LNCAP (cell line): ENCODE measurements at regions not wholly inside any gene's neighbourhood (a gene's known extent, or its start where the extent isn't known, plus 50 kb on each side); places are given as distances from the start of the nearest gene placed in this dataset.

Experiments used
- TF ChIP-seq, protein P1 (sequence below): fragments of 450-650 bp; IDR thresholded peaks from 2 replicates; pipeline ENCODE4 v1.5.1; 2017; ENCODE audit warnings: mild to moderate bottlenecking

DNA sequence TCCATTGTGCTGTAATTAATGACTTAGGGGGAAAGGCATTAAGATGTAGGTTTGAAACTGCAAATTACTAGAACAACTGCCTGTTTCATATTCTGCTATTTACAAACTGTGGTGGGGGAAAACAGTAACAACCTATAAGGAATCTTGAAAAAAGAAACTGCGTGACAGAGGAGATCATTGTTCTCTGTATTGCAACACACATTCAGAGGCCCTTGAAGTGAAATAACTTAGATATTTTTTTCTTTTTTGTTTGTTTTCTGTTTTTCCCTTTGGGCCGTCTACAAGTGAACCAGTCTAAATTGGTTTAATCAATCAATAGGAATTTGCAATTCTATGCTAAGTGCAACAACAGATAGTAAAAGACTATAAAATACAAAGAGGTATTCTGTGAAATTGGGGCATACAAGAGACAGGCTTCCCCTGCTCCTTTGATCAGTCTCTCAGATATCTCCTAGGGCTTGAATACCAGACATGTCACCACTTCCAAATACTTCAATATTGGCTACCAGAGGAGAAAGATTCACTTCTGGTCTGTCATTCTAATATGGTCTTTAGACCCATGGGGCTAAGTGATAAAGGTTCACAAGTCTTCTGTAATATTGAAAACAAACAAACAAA is 2055.1 kb upstream of the CELF4 start:
- TF ChIP-seq, protein P1, sequence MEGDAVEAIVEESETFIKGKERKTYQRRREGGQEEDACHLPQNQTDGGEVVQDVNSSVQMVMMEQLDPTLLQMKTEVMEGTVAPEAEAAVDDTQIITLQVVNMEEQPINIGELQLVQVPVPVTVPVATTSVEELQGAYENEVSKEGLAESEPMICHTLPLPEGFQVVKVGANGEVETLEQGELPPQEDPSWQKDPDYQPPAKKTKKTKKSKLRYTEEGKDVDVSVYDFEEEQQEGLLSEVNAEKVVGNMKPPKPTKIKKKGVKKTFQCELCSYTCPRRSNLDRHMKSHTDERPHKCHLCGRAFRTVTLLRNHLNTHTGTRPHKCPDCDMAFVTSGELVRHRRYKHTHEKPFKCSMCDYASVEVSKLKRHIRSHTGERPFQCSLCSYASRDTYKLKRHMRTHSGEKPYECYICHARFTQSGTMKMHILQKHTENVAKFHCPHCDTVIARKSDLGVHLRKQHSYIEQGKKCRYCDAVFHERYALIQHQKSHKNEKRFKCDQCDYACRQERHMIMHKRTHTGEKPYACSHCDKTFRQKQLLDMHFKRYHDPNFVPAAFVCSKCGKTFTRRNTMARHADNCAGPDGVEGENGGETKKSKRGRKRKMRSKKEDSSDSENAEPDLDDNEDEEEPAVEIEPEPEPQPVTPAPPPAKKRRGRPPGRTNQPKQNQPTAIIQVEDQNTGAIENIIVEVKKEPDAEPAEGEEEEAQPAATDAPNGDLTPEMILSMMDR, result no peak

GRCh38 chr18:39618265-39619003 is 2052.8 kb upstream of the CELF4 start:
- TF ChIP-seq, protein P1, result no peak

DNA sequence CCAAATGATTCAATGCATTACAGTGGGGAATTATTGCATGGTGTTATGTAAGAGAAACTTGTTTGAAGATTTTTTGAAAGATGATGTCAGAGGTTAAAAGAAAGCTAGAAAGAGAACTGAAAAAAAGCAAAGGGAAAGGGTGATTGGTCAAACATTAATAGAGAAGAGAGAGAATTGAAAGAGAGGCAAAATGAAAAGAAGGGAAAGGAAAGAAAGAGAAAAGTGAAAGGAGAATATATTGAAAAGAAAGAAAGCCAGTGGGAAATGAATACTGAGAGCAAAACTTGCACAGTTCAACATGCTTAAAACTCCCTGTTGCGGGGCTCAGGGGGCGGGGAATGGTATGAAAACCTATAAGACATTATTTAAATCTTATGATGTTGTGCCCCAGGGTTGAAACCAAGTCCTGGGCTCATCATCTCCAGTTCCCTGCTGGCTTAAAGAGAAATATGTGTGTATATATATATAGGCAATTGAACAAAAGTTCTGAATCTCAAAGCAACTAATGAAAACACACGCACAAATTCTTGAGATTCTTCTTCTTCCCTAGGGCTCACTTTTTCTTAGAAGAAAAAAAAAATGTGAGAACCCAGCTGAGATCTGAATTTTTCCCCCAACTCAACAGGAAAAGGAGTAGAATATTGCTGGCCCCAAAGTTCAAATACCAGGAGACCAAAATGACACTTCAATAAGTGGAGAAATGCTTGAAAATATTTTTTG is 2045.9 kb upstream of the CELF4 start:
- TF ChIP-seq, protein P1, result no peak

GRCh38 chr18:39607034-39607433 is 2041.4 kb upstream of the CELF4 start:
- TF ChIP-seq, protein P1, result no peak

DNA sequence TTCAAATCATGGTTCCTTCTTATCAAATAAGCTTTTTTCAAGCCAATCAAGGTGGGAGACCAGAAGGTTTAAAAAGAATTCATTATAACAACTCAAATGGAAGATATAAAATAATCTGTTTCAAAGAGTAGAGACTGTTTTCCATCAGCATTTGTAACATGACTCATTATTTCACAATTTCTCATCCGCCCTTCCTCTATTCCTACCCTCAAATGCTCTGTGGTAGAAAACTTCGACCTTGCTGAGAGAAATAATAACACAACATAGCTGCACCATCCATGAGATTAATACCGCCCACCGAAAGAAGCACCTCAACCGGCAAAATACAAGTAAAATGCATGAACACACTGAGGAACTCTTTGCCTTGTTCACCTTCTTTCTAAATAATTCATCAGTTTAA is 2039.2 kb upstream of the CELF4 start:
- TF ChIP-seq, protein P1, result no peak

DNA sequence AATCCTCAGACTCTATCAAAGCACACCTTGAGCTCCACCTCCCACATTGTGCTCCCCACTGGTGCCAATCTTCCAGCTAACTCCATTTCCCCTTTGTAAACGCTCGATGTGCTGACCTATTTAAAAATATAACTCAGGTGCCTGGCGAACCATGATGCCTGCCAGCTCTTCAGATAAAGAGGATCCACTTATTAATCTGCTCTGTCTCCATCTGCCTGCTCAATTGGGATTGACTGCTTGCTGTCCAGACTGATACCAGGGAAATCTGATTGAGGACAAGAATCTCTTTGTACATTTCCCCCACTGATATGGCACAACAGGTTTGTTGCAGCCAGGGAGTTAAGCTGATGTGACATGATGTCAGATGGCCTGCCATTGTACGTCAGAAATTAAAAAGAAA is 2036.5 kb upstream of the CELF4 start:
- TF ChIP-seq, protein P1, result no peak

GRCh38 chr18:39600894-39601293 is 2035.3 kb upstream of the CELF4 start:
- TF ChIP-seq, protein P1, result no peak
